Mesendoderm (in vitro differentiated cells): ENCODE measurements at regions not wholly inside any gene's neighbourhood (a gene's known extent, or its start where the extent isn't known, plus 50 kb on each side); places are given as distances from the start of the nearest gene placed in this dataset.

Experiments used
- DNase-seq: peaks from one replicate; pipeline ENCODE4 v3.0.0; 2013
- H2AK5ac ChIP-seq: 2 replicates; pipeline ENCODE4 v1.6.1; 2013; ENCODE audit warnings: low read length, inconsistent platforms
- H2BK120ac ChIP-seq: 2 replicates; pipeline ENCODE4 v1.6.1; 2013; ENCODE audit warnings: low read depth, mild to moderate bottlenecking, low read length, moderate library complexity, mixed read lengths
- H2BK15ac ChIP-seq: replicated peaks from 2 replicates; pipeline ENCODE4 v1.6.1; 2013; ENCODE audit warnings: low read depth, mild to moderate bottlenecking, moderate library complexity
- H2BK5ac ChIP-seq: 2 replicates; pipeline ENCODE4 v1.6.1; 2013; ENCODE audit warnings: low read length, inconsistent platforms
- H3K18ac ChIP-seq: 2 replicates; pipeline ENCODE4 v1.6.1; 2013; ENCODE audit warnings: mild to moderate bottlenecking, low read length, mixed read lengths
- H3K23ac ChIP-seq: one replicate; pipeline ENCODE4 v1.6.1; 2013; ENCODE audit warnings: low read length
- H3K27ac ChIP-seq: 2 replicates; pipeline ENCODE4 v1.5.1; 2013; ENCODE audit warnings: low read depth, mild to moderate bottlenecking, inconsistent platforms, low read length, moderate library complexity
- H3K27me3 ChIP-seq: 2 replicates; pipeline ENCODE4 v1.6.1; 2013; ENCODE audit warnings: low read length, control low read depth, mild to moderate bottlenecking, inconsistent platforms; ENCODE audit not compliant: insufficient read depth, poor library complexity
- H3K36me3 ChIP-seq: 2 replicates; pipeline ENCODE4 v1.6.1; 2013; ENCODE audit warnings: low read length, inconsistent platforms; ENCODE audit not compliant: control insufficient read depth, insufficient read depth
- H3K4ac ChIP-seq: one replicate; pipeline ENCODE4 v1.6.1; 2013; ENCODE audit warnings: low read depth, mild to moderate bottlenecking, low read length, moderate library complexity
- H3K4me1 ChIP-seq: 2 replicates; pipeline ENCODE4 v1.6.1; 2013; ENCODE audit warnings: low read depth, low read length, inconsistent platforms; ENCODE audit not compliant: control insufficient read depth
- H3K4me2 ChIP-seq: 2 replicates; pipeline ENCODE4 v1.6.1; 2013; ENCODE audit warnings: low read length
- H3K4me3 ChIP-seq: 2 replicates; pipeline ENCODE4 v1.5.1; 2013; ENCODE audit warnings: mild to moderate bottlenecking, low read length
- H3K56ac ChIP-seq: one replicate; pipeline ENCODE4 v1.6.1; 2013; ENCODE audit warnings: low read length
- H3K79me1 ChIP-seq: 2 replicates; pipeline ENCODE4 v1.6.1; 2013; ENCODE audit warnings: low read length, inconsistent platforms
- H3K79me2 ChIP-seq: 2 replicates; pipeline ENCODE4 v1.6.1; 2013; ENCODE audit warnings: mild to moderate bottlenecking, low read length; ENCODE audit not compliant: control insufficient read depth, insufficient read depth
- H3K9ac ChIP-seq: 2 replicates; pipeline ENCODE4 v1.6.1; 2013; ENCODE audit warnings: low read length, inconsistent platforms
- H4K5ac ChIP-seq: one replicate; pipeline ENCODE4 v1.6.1; 2013; ENCODE audit warnings: low read length
- H4K8ac ChIP-seq: one replicate; pipeline ENCODE4 v1.6.1; 2013; ENCODE audit warnings: low read depth, mild to moderate bottlenecking, control low read depth, low read length, moderate library complexity
- WGBS: extraction: QIAGEN DNeasy Blood & Tissue Kit; methylation state at CpG from one replicate; pipeline ENCODE4 v1.1.7; 2013; ENCODE audit warnings: low lambda C conversion rate, missing lambda C conversion rate; ENCODE audit not compliant: insufficient coverage; ENCODE audit errors: extremely low coverage; 5-methylcytosine and 5-hydroxymethylcytosine counted together

DNA sequence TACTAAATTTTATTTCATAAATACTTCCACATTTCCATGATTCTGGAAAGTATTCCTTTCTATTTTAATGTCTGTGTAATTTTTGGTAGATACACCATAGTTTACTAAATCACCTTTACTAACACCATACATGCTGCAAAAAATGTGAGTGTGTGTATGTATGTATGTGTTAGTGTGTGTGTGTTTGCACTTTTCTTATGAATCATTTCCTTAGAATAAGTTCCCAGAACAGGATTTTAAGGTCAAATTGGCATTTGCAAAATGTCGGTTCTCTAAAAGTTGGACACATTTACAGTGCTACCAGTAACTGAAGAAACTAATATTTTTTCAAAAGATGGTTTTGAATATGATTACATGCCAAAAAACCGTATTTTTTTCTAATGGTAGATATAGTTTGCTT is 137.1 kb downstream of the CYB561 start:
- H2BK15ac ChIP-seq: no peak overlapping the region
- H3K4ac ChIP-seq: no peak overlapping the region
- no peak overlapping the region for H3K18ac ChIP-seq
- no peaks in the 10 kb centered on the region for H3K79me1 ChIP-seq
- no peak overlapping the region for H4K5ac ChIP-seq
- no peak overlapping the region for H2BK120ac ChIP-seq
- H3K4me2 ChIP-seq: no peak overlapping the region
- H3K9ac ChIP-seq: no peak overlapping the region
- no peak overlapping the region for H2AK5ac ChIP-seq
- H3K27ac ChIP-seq: no peak overlapping the region
- no peak overlapping the region for H3K56ac ChIP-seq
- H3K36me3 ChIP-seq: no peaks in the 10 kb centered on the region
- WGBS: no CpG with 5 or more reads among the region's 2 CpGs
- H3K27me3 ChIP-seq: no peaks in the 10 kb centered on the region
- DNase-seq: no peak
- H3K79me2 ChIP-seq: no peaks in the 10 kb centered on the region
- no peak overlapping the region for H2BK5ac ChIP-seq
- H4K8ac ChIP-seq: no peak overlapping the region
- no peaks in the 10 kb centered on the region for H3K4me1 ChIP-seq
- H3K4me3 ChIP-seq: no peak overlapping the region
- no peak overlapping the region for H3K23ac ChIP-seq

DNA sequence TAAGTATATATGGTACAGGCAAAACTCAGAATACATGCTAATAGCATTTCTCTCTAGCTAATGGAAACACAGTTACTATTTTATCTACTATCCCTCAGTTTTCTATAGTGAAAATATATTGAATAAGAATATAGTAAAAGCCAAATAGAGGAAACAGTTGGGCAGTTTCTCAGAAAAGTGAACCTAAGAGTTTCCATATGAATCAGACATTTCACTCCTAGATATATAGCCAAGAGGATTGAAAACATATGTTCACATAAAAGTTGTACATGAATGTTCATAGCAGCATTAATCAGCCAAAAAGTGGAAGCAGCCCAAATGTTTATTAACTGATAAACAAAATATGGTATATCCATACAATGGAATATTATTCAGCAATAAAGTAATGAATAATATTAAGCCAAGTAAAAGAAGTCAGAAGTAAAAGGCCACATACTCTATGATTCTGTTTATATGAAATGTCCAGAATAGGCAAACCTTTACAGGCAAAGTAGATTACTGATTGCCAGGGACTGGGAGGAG is 134.6 kb downstream of the CYB561 start:
- Histone ChIP-seq H3K9ac (no peak overlapping the region), H3K4me2 (no peak overlapping the region), H3K23ac (no peak overlapping the region), H2BK120ac (no peak overlapping the region), H2BK15ac (no peak overlapping the region), H3K56ac (no peak overlapping the region), H3K4me3 (no peak overlapping the region), H2BK5ac (no peak overlapping the region), H4K8ac (no peak overlapping the region), H3K4me1 (no peaks in the 10 kb centered on the region), H3K18ac (no peak overlapping the region), H4K5ac (no peak overlapping the region), H3K27me3 (no peaks in the 10 kb centered on the region), H3K79me1 (no peaks in the 10 kb centered on the region), H3K79me2 (no peaks in the 10 kb centered on the region), H3K27ac (no peak overlapping the region), H3K4ac (no peak overlapping the region), H3K36me3 (no peaks in the 10 kb centered on the region), H2AK5ac (no peak overlapping the region)
- no peak for DNase-seq

DNA sequence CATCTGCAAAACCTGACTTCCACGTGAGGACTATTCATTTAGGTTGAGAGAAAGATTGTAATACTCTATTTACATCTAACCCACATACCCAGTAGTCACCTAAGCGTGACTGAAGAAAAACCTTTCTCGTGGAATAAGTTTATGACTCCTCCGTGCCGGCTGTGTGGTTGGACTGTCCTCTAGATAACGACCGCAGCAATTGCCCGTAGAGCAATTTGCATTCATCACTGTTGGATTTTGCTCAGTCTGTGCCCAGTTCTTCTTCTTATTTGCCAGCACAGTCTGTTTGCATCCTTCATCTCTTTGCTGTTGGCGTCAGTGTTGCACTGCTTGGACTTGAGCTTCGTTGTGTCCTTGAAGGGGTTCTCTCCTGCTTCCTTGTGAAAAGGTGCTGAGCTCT is 131.3 kb downstream of the CYB561 start:
- WGBS: no CpG with 5 or more reads among the region's 10 CpGs
- H2BK120ac ChIP-seq: no peak overlapping the region
- H2AK5ac ChIP-seq: no peak overlapping the region
- no peak overlapping the region for H3K4ac ChIP-seq
- no peak overlapping the region for H3K23ac ChIP-seq
- no peaks in the 10 kb centered on the region for H3K4me1 ChIP-seq
- H4K8ac ChIP-seq: no peak overlapping the region
- no peak overlapping the region for H3K56ac ChIP-seq
- no peak overlapping the region for H3K4me2 ChIP-seq
- no peak overlapping the region for H3K9ac ChIP-seq
- no peaks in the 10 kb centered on the region for H3K79me2 ChIP-seq
- no peaks in the 10 kb centered on the region for H3K79me1 ChIP-seq
- no peaks in the 10 kb centered on the region for H3K27me3 ChIP-seq
- H3K18ac ChIP-seq: no peak overlapping the region
- H3K27ac ChIP-seq: no peak overlapping the region
- no peak overlapping the region for H3K4me3 ChIP-seq
- no peak overlapping the region for H2BK15ac ChIP-seq
- H2BK5ac ChIP-seq: no peak overlapping the region
- no peak for DNase-seq
- no peaks in the 10 kb centered on the region for H3K36me3 ChIP-seq
- no peak overlapping the region for H4K5ac ChIP-seq

DNA sequence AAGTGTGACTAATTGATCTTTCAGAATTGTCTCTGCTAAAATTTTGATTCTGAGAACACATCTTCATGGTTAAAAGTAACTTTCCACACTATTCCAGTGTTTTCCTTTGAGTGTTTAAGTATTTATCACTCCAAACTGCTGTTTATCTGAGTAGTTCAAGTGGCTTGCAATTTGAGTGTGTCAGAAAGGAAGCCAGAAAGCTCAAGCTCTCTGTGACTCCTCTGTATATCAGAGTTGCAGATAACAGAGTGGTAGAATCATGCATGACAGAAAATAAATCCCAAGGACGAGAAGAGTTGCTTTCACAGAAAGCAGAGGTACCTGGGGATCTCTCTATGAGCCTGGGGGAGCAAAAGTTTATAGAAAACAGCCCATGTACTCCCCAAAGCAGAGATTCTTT is 130.0 kb downstream of the CYB561 start:
- Histone ChIP-seq H3K79me1 (no peaks in the 10 kb centered on the region), H3K4ac (no peak overlapping the region), H3K79me2 (no peaks in the 10 kb centered on the region), H3K36me3 (no peaks in the 10 kb centered on the region), H2BK120ac (no peak overlapping the region), H4K8ac (no peak overlapping the region), H3K27ac (no peak overlapping the region), H3K4me3 (no peak overlapping the region), H4K5ac (no peak overlapping the region), H3K4me2 (no peak overlapping the region), H3K9ac (no peak overlapping the region), H3K4me1 (no peaks in the 10 kb centered on the region), H2BK15ac (no peak overlapping the region), H2AK5ac (no peak overlapping the region), H3K23ac (no peak overlapping the region), H3K18ac (no peak overlapping the region), H2BK5ac (no peak overlapping the region), H3K27me3 (no peaks in the 10 kb centered on the region), H3K56ac (no peak overlapping the region)
- WGBS: no CpG with 5 or more reads among the region's 1 CpG
- peak; percentile 10 for DNase-seq

DNA sequence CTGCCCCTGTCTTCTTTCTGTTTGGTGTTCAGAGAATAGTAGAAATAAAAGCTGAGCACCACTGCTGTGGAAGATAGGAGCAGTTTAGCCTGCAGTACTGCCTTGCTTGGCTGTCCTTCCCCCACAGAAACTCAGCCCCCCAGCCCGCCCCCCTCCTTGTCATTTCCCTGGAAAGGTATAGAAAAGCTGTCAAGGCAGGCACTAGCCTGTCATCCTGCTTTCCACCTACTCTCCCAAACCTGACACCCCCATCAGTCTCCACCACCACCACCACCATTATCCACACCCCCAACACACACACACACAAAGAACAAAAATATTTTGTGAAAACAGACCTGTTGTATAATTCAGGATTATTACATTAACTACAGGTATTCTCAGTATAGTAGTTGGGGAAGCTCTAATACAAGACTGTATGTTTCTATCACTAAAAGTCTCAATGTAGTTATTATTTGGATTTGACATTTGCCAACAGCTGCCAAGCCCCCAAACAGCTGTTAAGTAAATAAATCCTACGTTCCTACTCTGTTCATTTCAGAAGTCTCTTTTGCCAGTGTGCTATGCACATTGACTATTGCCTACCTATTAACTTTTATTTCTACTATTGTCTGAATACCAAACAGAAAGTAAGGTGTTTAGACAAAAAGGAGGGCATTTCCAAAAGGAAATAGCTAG is 128.8 kb downstream of the CYB561 start:
- Histone ChIP-seq H3K79me2 (no peaks in the 10 kb centered on the region), H3K4me3 (no peak overlapping the region), H3K79me1 (no peaks in the 10 kb centered on the region), H2BK120ac (no peak overlapping the region), H4K8ac (no peak overlapping the region), H3K23ac (no peak overlapping the region), H3K56ac (no peak overlapping the region), H2BK15ac (no peak overlapping the region), H2BK5ac (no peak overlapping the region), H3K9ac (no peak overlapping the region), H2AK5ac (no peak overlapping the region), H4K5ac (no peak overlapping the region), H3K27me3 (no peaks in the 10 kb centered on the region), H3K18ac (no peak overlapping the region), H3K4me1 (no peaks in the 10 kb centered on the region), H3K36me3 (no peaks in the 10 kb centered on the region), H3K27ac (no peak overlapping the region), H3K4me2 (no peak overlapping the region), H3K4ac (no peak overlapping the region)
- DNase-seq: no peak
- WGBS: no CpG with 5 or more reads among the region's 2 CpGs

DNA sequence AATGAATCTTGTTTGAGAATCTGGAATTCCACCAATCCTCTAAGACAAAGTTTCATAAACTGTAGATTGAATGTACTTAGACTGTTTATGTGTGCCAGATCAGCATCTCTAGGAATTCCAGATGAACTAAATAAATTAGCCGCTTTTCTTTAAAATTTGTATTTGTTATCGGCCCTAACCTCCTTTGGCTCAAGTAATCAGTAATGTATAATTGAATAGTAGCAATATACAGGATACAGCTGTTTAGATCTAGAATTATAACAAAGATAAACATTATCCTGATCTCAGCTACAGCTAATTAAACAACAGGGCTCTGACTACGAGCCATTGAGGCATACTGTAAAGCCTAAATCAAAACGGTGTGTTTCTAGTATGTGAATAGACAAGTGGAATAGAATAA is 120.3 kb downstream of the CYB561 start:
- Histone ChIP-seq H3K4ac (no peak overlapping the region), H2BK5ac (no peak overlapping the region), H3K9ac (no peak overlapping the region), H2BK15ac (no peak overlapping the region), H3K18ac (no peak overlapping the region), H4K8ac (no peak overlapping the region), H3K79me1 (no peaks in the 10 kb centered on the region), H3K36me3 (no peaks in the 10 kb centered on the region), H3K79me2 (no peaks in the 10 kb centered on the region), H3K27ac (no peak overlapping the region), H3K4me3 (no peak overlapping the region), H3K4me1 (no peaks in the 10 kb centered on the region), H2AK5ac (no peak overlapping the region), H3K4me2 (no peak overlapping the region), H3K23ac (no peak overlapping the region), H4K5ac (no peak overlapping the region), H3K56ac (no peak overlapping the region), H2BK120ac (no peak overlapping the region), H3K27me3 (no peaks in the 10 kb centered on the region)
- no CpG with 5 or more reads among the region's 4 CpGs for WGBS
- DNase-seq: no peak
